A549 (cell line): ENCODE measurements at regions not wholly inside any gene's neighbourhood (a gene's known extent, or its start where the extent isn't known, plus 50 kb on each side); places are given as distances from the start of the nearest gene placed in this dataset.

ENCODE experiments used
- ATAC-seq, 2 experiments: fragments of 200-7000 bp in 1 of 2; fragments of >200 bp in 1 of 2; cut with Nextera tagmentation in 1 of 2; cut with Tn5 transposase in 1 of 2; 3 replicates each; pipeline versions ENCODE4 v1.8.0 to v1.9.1; 2018 to 2020; ENCODE audit warnings: mild to moderate bottlenecking in 1 of 2, moderate library complexity in 1 of 2
- CTCF ChIA-PET: fragments of 300-600 bp; sonication (Branson Sonifier 250); formaldehyde crosslinking; extraction: SDS; loops from one replicate; lab custom pipeline; 2021; ENCODE audit warnings: antibody characterized with exemption, inconsistent platforms; lab: Yijun Ruan, JAX
- POLR2A ChIA-PET: fragments of 350-600 bp; formaldehyde crosslinking; extraction: SDS; loops from one replicate; lab custom pipeline; 2021; ENCODE audit warnings: antibody characterized with exemption, inconsistent platforms; lab: Yijun Ruan, JAX
- DNase-seq, 2 experiments: peaks; one replicate each; pipeline versions ENCODE4 v3.0.0 to v3.0.0-alpha.2; 2011 to 2016; ENCODE audit warnings: low read depth in 1 of 2, low spot score in 1 of 2
- FAIRE-seq: peaks from 2 replicates; lab custom pipeline; 2011; peaks lifted over from hg19 to GRCh38; lab: Jason Lieb, UNC
- H3K27ac ChIP-seq, 2 experiments: fragments of >200 bp; sonication (Bioruptor Twin); formaldehyde crosslinking; 3 replicates each; pipeline ENCODE4 v1.5.1; 2016 to 2017
- H3K4me1 ChIP-seq: fragments of >200 bp; sonication (Bioruptor Twin); formaldehyde crosslinking; 3 replicates; pipeline ENCODE4 v1.6.1; 2016
- H3K4me2 ChIP-seq: fragments of >200 bp; sonication (Bioruptor Twin); formaldehyde crosslinking; 3 replicates; pipeline ENCODE4 v1.6.1; 2016
- H3K4me3 ChIP-seq: fragments of >200 bp; sonication (Bioruptor Twin); formaldehyde crosslinking; 3 replicates; pipeline ENCODE4 v1.5.1; 2016
- H3K9me3 ChIP-seq: fragments of >200 bp; sonication (Bioruptor Twin); formaldehyde crosslinking; 3 replicates; pipeline ENCODE4 v1.6.1; 2016
- BHLHE40 ChIP-seq: IDR thresholded peaks from 2 replicates; pipeline ENCODE4 v1.6.1; 2012; ENCODE audit warnings: low read depth, low read length, inconsistent platforms
- CBX8 ChIP-seq: fragments of 200-600 bp; sonication (generic); IDR thresholded peaks from 2 replicates; pipeline ENCODE4 v1.6.1; 2016
- CEBPB ChIP-seq, 2 experiments: fragments of >200 bp in 1 of 2; sonication (Bioruptor Twin) in 1 of 2; formaldehyde crosslinking in 1 of 2; IDR thresholded peaks; 2 replicates each; pipeline ENCODE4 v1.6.1; 2012 to 2016
- CHD4 ChIP-seq: fragments of 200-600 bp; sonication (generic); IDR thresholded peaks from 2 replicates; pipeline ENCODE4 v1.6.1; 2016; ENCODE audit warnings: antibody characterized with exemption, mild to moderate bottlenecking, borderline replicate concordance
- EHF ChIP-seq: fragments of 250-450 bp; sonication (Bioruptor Pico); IDR thresholded peaks from 2 replicates; pipeline ENCODE4 v1.5.0; 2020; ENCODE audit warnings: mild to moderate bottlenecking
- ELK1 ChIP-seq: fragments of 150-350 bp; IDR thresholded peaks from 2 replicates; pipeline ENCODE4 v1.6.1; 2014; ENCODE audit warnings: low read depth, mild to moderate bottlenecking, low read length
- ESRRA ChIP-seq: fragments of 150-350 bp; IDR thresholded peaks from 2 replicates; pipeline ENCODE4 v1.6.1; 2014; ENCODE audit warnings: mild to moderate bottlenecking, low read length, borderline replicate concordance
- FOSL2 ChIP-seq, 2 experiments: fragments of 450-650 bp in 1 of 2; fragments of >200 bp in 1 of 2; sonication (Bioruptor Twin) in 1 of 2; formaldehyde crosslinking; IDR thresholded peaks; 2 replicates each; pipeline versions ENCODE4 v1.5.0 to v1.6.1; 2016 to 2020; ENCODE audit warnings: mild to moderate bottlenecking in 1 of 2, moderate library complexity in 1 of 2
- GATA3 ChIP-seq: IDR thresholded peaks from 2 replicates; pipeline ENCODE4 v1.6.1; 2012; ENCODE audit warnings: borderline replicate concordance
- HDAC2 ChIP-seq: fragments of 200-600 bp; sonication (generic); IDR thresholded peaks from 2 replicates; pipeline ENCODE4 v1.6.1; 2016
- HEYL ChIP-seq: fragments of 250-450 bp; sonication (Bioruptor Pico); IDR thresholded peaks from 2 replicates; pipeline ENCODE4 v1.8.0; 2021; ENCODE audit warnings: mild to moderate bottlenecking, moderate library complexity
- HMGXB4 ChIP-seq: fragments of 250-450 bp; sonication (Bioruptor Pico); IDR thresholded peaks from 2 replicates; pipeline ENCODE4 v1.5.0; 2021; ENCODE audit warnings: mild to moderate bottlenecking, moderate library complexity, borderline replicate concordance
- HOXA7 ChIP-seq: fragments of 250-450 bp; sonication (Bioruptor Pico); IDR thresholded peaks from 2 replicates; pipeline ENCODE4 v1.5.0; 2020; ENCODE audit warnings: mild to moderate bottlenecking, moderate library complexity
- HOXB13 ChIP-seq: fragments of 250-450 bp; sonication (Bioruptor Pico); IDR thresholded peaks from 2 replicates; pipeline ENCODE4 v1.5.0; 2020; ENCODE audit warnings: low read depth, mild to moderate bottlenecking, moderate library complexity
- NPAS2 ChIP-seq: fragments of 250-450 bp; sonication (Bioruptor Pico); IDR thresholded peaks from 2 replicates; pipeline ENCODE4 v1.8.0; 2022; ENCODE audit warnings: mild to moderate bottlenecking, moderate library complexity, borderline replicate concordance
- NR3C1 ChIP-seq: fragments of >200 bp; sonication (Bioruptor Twin); formaldehyde crosslinking; IDR thresholded peaks from 3 replicates; pipeline ENCODE4 v1.6.1; 2017
- PHF8 ChIP-seq: fragments of 200-600 bp; sonication (generic); IDR thresholded peaks from 2 replicates; pipeline ENCODE4 v1.6.1; 2016; ENCODE audit warnings: low read depth, mild to moderate bottlenecking, antibody characterized with exemption, moderate library complexity, borderline replicate concordance
- POLR2AphosphoS2 ChIP-seq: conservative IDR thresholded peaks from 2 replicates; pipeline ENCODE4 v1.6.1; 2012; ENCODE audit warnings: low read length, improper control_type of control experiment, inconsistent platforms
- RNF2 ChIP-seq: fragments of 200-600 bp; sonication (generic); IDR thresholded peaks from 2 replicates; pipeline ENCODE4 v1.6.1; 2016; ENCODE audit warnings: low read depth, mild to moderate bottlenecking, antibody characterized with exemption, moderate library complexity, borderline replicate concordance
- TP53 ChIP-seq: fragments of 250-450 bp; sonication (Bioruptor Pico); IDR thresholded peaks from 2 replicates; pipeline ENCODE4 v1.5.0; 2021; ENCODE audit warnings: mild to moderate bottlenecking, moderate library complexity
- USF2 ChIP-seq: fragments of 450-650 bp; IDR thresholded peaks from 2 replicates; pipeline ENCODE4 v1.6.1; 2014; ENCODE audit warnings: antibody characterized with exemption
- whole genome bisulfite sequencing: methylation state at CpG from one replicate; pipeline ENCODE4 v1.1.6; 2017; ENCODE audit errors: missing lambda C conversion rate; 5-methylcytosine and 5-hydroxymethylcytosine counted together
- TF ChIP-seq, protein P1 (sequence below): IDR thresholded peaks from 2 replicates; pipeline ENCODE4 v1.6.1; 2012
- TF ChIP-seq, protein P2 (sequence below): fragments of 250-450 bp; sonication (Bioruptor Pico); IDR thresholded peaks from 2 replicates; pipeline ENCODE4 v1.5.0; 2020; ENCODE audit warnings: low read depth, mild to moderate bottlenecking, moderate library complexity
- TF ChIP-seq, protein P3 (sequence below): fragments of >200 bp; sonication (Bioruptor Twin); formaldehyde crosslinking; IDR thresholded peaks from 2 replicates; pipeline ENCODE4 v1.6.1; 2016

GRCh38 chr17:73940511-73940910 is 263.0 kb upstream of the RPL38 start:
- Histone ChIP-seq H3K9me3 (no peaks in the 10 kb centered on the region), H3K4me3 (no peak overlapping the region), H3K4me2 (no peak overlapping the region), H3K27ac (no peak overlapping the region), H3K4me1 (no peaks in the 10 kb centered on the region)
- ChIA-PET POLR2A (no interaction called here), CTCF (interaction anchor here (0.9 to 1.6 kb wide), 4 partner anchors 11 to 297 kb away, joined by 3 to 6 read pairs (median 4); partner anchors contain the start of gene SDK2)
- DNase-seq (no peak), FAIRE-seq (no peak), ATAC-seq (no peak)
- WGBS, result 30% methylated on average over 3 of the region's 3 CpGs
- no peak for TF ChIP-seq CEBPB (IDR thresholded peaks at IDR 0.05)
- TF ChIP-seq BHLHE40, result no peak
- no peak for TF ChIP-seq POLR2AphosphoS2
- TF ChIP-seq, protein P1, sequence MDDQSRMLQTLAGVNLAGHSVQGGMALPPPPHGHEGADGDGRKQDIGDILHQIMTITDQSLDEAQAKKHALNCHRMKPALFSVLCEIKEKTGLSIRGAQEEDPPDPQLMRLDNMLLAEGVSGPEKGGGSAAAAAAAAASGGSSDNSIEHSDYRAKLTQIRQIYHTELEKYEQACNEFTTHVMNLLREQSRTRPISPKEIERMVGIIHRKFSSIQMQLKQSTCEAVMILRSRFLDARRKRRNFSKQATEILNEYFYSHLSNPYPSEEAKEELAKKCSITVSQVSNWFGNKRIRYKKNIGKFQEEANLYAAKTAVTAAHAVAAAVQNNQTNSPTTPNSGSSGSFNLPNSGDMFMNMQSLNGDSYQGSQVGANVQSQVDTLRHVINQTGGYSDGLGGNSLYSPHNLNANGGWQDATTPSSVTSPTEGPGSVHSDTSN, result no peak
- no peak for TF ChIP-seq GATA3
- no peak for TF ChIP-seq ELK1
- no peak for TF ChIP-seq HOXB13 (CRISPR knock-in tag)
- TF ChIP-seq FOSL2 (IDR thresholded peaks at IDR 0.05), result no peak
- no peak for TF ChIP-seq FOSL2 (CRISPR knock-in tag; IDR thresholded peaks at IDR 0.05)
- no peak for TF ChIP-seq HMGXB4 (CRISPR knock-in tag)
- no peak for TF ChIP-seq HDAC2
- no peak for TF ChIP-seq HEYL
- TF ChIP-seq, protein P2, sequence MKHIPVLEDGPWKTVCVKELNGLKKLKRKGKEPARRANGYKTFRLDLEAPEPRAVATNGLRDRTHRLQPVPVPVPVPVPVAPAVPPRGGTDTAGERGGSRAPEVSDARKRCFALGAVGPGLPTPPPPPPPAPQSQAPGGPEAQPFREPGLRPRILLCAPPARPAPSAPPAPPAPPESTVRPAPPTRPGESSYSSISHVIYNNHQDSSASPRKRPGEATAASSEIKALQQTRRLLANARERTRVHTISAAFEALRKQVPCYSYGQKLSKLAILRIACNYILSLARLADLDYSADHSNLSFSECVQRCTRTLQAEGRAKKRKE (CRISPR knock-in tag), result no peak
- TF ChIP-seq PHF8, result no peak

GRCh38 chr17:73941919-73942530 is 261.5 kb upstream of the RPL38 start:
- POLR2A ChIA-PET, result no interaction called here
- DNase-seq (no peak), ATAC-seq (no peak), FAIRE-seq (no peak)
- no peaks in the 10 kb centered on the region for H3K4me1 ChIP-seq
- no peak for TF ChIP-seq CBX8
- no peak for TF ChIP-seq EHF (CRISPR knock-in tag)
- no peak for TF ChIP-seq TP53 (CRISPR knock-in tag)
- TF ChIP-seq, protein P3, sequence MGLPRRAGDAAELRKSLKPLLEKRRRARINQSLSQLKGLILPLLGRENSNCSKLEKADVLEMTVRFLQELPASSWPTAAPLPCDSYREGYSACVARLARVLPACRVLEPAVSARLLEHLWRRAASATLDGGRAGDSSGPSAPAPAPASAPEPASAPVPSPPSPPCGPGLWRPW, result no peak
- TF ChIP-seq RNF2, result no peak
- TF ChIP-seq HOXA7, result no peak
- TF ChIP-seq USF2, result no peak
- no peak for TF ChIP-seq FOSL2 (IDR thresholded peaks at IDR 0.05)
- no peak for TF ChIP-seq FOSL2 (CRISPR knock-in tag; IDR thresholded peaks at IDR 0.05)
- TF ChIP-seq CHD4, result no peak
- TF ChIP-seq ESRRA, result no peak
- no peak for TF ChIP-seq NPAS2 (CRISPR knock-in tag)
- TF ChIP-seq NR3C1, result no peak
- TF ChIP-seq POLR2AphosphoS2, result no peak
- no peak for TF ChIP-seq CEBPB (IDR thresholded peaks at IDR 0.05)
- TF ChIP-seq HEYL, result no peak
- H3K4me2 ChIP-seq, result no peak overlapping the region
- H3K9me3 ChIP-seq, result no peaks in the 10 kb centered on the region
- H3K27ac ChIP-seq, result no peak overlapping the region
- 93% methylated on average over 3 of the region's 3 CpGs for WGBS
- CTCF ChIA-PET, result no interaction called here
- H3K4me3 ChIP-seq, result no peak overlapping the region
